Loucy (cell line): ENCODE measurements at regions not wholly inside any gene's neighbourhood (a gene's known extent, or its start where the extent isn't known, plus 50 kb on each side); places are given as distances from the start of the nearest gene placed in this dataset.

ENCODE experiments used
- CTCF ChIP-seq: fragments of 200-600 bp; sonication (generic); conservative IDR thresholded peaks from 2 replicates; pipeline ENCODE4 v1.5.1; 2014; ENCODE audit warnings: mild to moderate bottlenecking, antibody characterized with exemption, low read length
- EZH2phosphoT487 ChIP-seq: fragments of 200-600 bp; IDR thresholded peaks from 2 replicates; pipeline ENCODE4 v1.6.1; 2018; ENCODE audit warnings: antibody characterized with exemption, mild to moderate bottlenecking, moderate library complexity, borderline replicate concordance

- TF ChIP-seq CTCF (no peak), EZH2phosphoT487 (no peak)
These were observed 57.4 kb upstream of the GLI2 start for GRCh38 chr2:120678251-120678650.
